ENCODE measurements at regions not wholly inside any gene's neighbourhood (a gene's known extent, or its start where the extent isn't known, plus 50 kb on each side); places are given as distances from the start of the nearest gene placed in this dataset.

DNA sequence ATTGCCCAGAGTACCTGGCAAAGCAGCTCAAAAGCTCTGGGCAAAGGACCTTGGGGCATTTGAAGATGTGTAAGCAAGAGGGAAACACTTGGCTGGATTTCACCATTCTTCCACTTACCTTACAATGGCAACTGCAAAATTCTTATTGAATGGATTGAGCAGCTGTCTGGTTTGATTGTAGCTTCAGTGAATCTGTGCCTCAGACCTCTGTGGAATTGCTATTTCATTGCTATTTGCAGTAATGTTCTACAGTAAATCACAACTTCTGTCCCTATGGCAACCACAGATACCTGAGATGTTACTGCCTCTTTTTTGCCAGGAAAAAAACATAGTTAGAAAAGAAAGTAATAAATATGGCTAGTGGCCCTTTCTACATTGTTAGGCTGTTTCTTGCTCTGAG is 519.5 kb downstream of the SUCLA2 start:
- H3K4ac ChIP-seq (ENCODE audit: low read depth, low read length): no peak overlapping the region
- H3K4me2 ChIP-seq (ENCODE audit: insufficient read depth, insufficient read length, low read length): no peak overlapping the region

More for the DNA sequence above, 519.5 kb downstream of the SUCLA2 start:
- H3K56ac ChIP-seq (ENCODE audit: insufficient read length, low read depth, low read length): no peak overlapping the region
- H3K14ac ChIP-seq (ENCODE audit: insufficient read depth, low read length): no peak overlapping the region
- H3K4me1 ChIP-seq (ENCODE audit: insufficient read depth, low read length): no peaks in the 10 kb centered on the region
- H3K9me3 ChIP-seq (ENCODE audit: control insufficient read depth, low read depth, low read length): no peaks in the 10 kb centered on the region
- TF ChIP-seq, protein P1, sequence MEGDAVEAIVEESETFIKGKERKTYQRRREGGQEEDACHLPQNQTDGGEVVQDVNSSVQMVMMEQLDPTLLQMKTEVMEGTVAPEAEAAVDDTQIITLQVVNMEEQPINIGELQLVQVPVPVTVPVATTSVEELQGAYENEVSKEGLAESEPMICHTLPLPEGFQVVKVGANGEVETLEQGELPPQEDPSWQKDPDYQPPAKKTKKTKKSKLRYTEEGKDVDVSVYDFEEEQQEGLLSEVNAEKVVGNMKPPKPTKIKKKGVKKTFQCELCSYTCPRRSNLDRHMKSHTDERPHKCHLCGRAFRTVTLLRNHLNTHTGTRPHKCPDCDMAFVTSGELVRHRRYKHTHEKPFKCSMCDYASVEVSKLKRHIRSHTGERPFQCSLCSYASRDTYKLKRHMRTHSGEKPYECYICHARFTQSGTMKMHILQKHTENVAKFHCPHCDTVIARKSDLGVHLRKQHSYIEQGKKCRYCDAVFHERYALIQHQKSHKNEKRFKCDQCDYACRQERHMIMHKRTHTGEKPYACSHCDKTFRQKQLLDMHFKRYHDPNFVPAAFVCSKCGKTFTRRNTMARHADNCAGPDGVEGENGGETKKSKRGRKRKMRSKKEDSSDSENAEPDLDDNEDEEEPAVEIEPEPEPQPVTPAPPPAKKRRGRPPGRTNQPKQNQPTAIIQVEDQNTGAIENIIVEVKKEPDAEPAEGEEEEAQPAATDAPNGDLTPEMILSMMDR (conservative IDR thresholded peaks at IDR 0.05): no peak
- H2BK20ac ChIP-seq (ENCODE audit: low read depth, low read length, poor library complexity, severe bottlenecking): no peak overlapping the region
- no peak overlapping the region for H3K27ac ChIP-seq (ENCODE audit: insufficient read length, low read depth, low read length)
- H2BK12ac ChIP-seq (ENCODE audit: insufficient read length, low read depth, low read length): no peak overlapping the region
- no peak overlapping the region for H4K8ac ChIP-seq (replicated peaks; ENCODE audit: insufficient read length, low read depth, low read length)
- H3K79me1 ChIP-seq (ENCODE audit: insufficient read depth, low read depth, low read length, poor library complexity, severe bottlenecking): no peaks in the 10 kb centered on the region
- no peaks in the 10 kb centered on the region for H3K79me2 ChIP-seq (ENCODE audit: insufficient read depth, low read length)
- H3K27me3 Mint-ChIP-seq (ENCODE audit: low read depth): no peaks in the 10 kb centered on the region
- no peak overlapping the region for H2BK5ac ChIP-seq (ENCODE audit: insufficient read length, low read length)
- H4K91ac ChIP-seq (ENCODE audit: insufficient read length, low read depth, low read length): no peak overlapping the region
- H4K20me1 ChIP-seq (ENCODE audit: control insufficient read depth, insufficient read depth, insufficient read length): no peaks in the 10 kb centered on the region
- H3K23ac ChIP-seq (ENCODE audit: insufficient read length, low read depth, low read length): no peak overlapping the region
- H2BK120ac ChIP-seq (ENCODE audit: low read depth, low read length, poor library complexity, severe bottlenecking): no peak overlapping the region
- H3K18ac ChIP-seq (ENCODE audit: insufficient read length, low read depth, low read length): no peak overlapping the region
- no peak overlapping the region for H2BK15ac ChIP-seq (ENCODE audit: low read depth, low read length)
- no peak overlapping the region for H2AK5ac ChIP-seq (ENCODE audit: insufficient read length, low read length)
- H3K4me3 Mint-ChIP-seq: no peak overlapping the region
- peaks cover 6 to 9% of the 10 kb centered on the region in 2 experiments for H3K4me1 Mint-ChIP-seq
- H4K5ac ChIP-seq (ENCODE audit: insufficient read length, low read depth, low read length): no peak overlapping the region
- no peaks in the 10 kb centered on the region for H3K9me3 Mint-ChIP-seq
- H3K9ac ChIP-seq (ENCODE audit: extremely low read depth, insufficient read length, low read length): no peak overlapping the region
- no peak for DNase-seq
- H3K27ac Mint-ChIP-seq: no peak overlapping the region
- no peaks in the 10 kb centered on the region for H3K27me3 ChIP-seq (ENCODE audit: insufficient read depth, low read length)
- H2AFZ ChIP-seq (ENCODE audit: low read length): no peak overlapping the region
- no peak overlapping the region for H3T11ph ChIP-seq (ENCODE audit: low read length)
- no peaks in the 10 kb centered on the region; a peak in 1 of 7 replicates for H3K36me3 Mint-ChIP-seq (ENCODE audit: insufficient read depth in 1 of 3, low read depth in 3 of 3)
- H3K23me2 ChIP-seq (ENCODE audit: insufficient read length, low read depth, low read length, poor library complexity, severe bottlenecking): no peaks in the 10 kb centered on the region

Data from H9 (cell line).